GM21423 (cell line): ENCODE measurements at regions not wholly inside any gene's neighbourhood (a gene's known extent, or its start where the extent isn't known, plus 50 kb on each side); places are given as distances from the start of the nearest gene placed in this dataset.

ENCODE experiments used
- ATAC-seq: cut with Tn5 transposase; IDR thresholded peaks from one replicate; pipeline ENCODE4 v1.9.1; 2021; ENCODE audit warnings: mild to moderate bottlenecking, moderate library complexity; ENCODE audit not compliant: unreplicated experiment

- no peak for ATAC-seq
Observed at GRCh38 chr6:165805636-165806035, 142.6 kb upstream of the PDE10A start.

GRCh38 chr6:165805067-165805555, 142.1 kb upstream of the PDE10A start:
- ATAC-seq = no peak

GRCh38 chr6:165804331-165805066, 141.5 kb upstream of the PDE10A start:
- ATAC-seq = no peak

GRCh38 chr6:165800337-165800736, 137.3 kb upstream of the PDE10A start:
- ATAC-seq = no peak

- ATAC-seq = no peak
Observed at GRCh38 chr6:165799391-165800153, 136.5 kb upstream of the PDE10A start.

- ATAC-seq = no peak
Observed at GRCh38 chr6:165798991-165799390, 135.9 kb upstream of the PDE10A start.

GRCh38 chr6:165794179-165794601, 131.1 kb upstream of the PDE10A start:
- ATAC-seq = no peak

GRCh38 chr6:165793287-165793825, 130.3 kb upstream of the PDE10A start:
- ATAC-seq = no peak

- ATAC-seq = no peak
Observed at GRCh38 chr6:165791876-165792437, 128.9 kb upstream of the PDE10A start.

- ATAC-seq = no peak
Observed at GRCh38 chr6:165791306-165791705, 128.3 kb upstream of the PDE10A start.

- ATAC-seq = no peak
Observed at GRCh38 chr6:165782812-165783211, 119.8 kb upstream of the PDE10A start.

GRCh38 chr6:165782134-165782533, 119.1 kb upstream of the PDE10A start:
- ATAC-seq = no peak

- ATAC-seq = no peak
Observed at GRCh38 chr6:165777680-165778079, 114.6 kb upstream of the PDE10A start.

- ATAC-seq = no peak
Observed at GRCh38 chr6:165776691-165777090, 113.7 kb upstream of the PDE10A start.

GRCh38 chr6:165775721-165776120, 112.7 kb upstream of the PDE10A start:
- no peak for ATAC-seq

- no peak for ATAC-seq
Observed at GRCh38 chr6:165774903-165775601, 112.0 kb upstream of the PDE10A start.

- no peak for ATAC-seq
Observed at GRCh38 chr6:165770397-165771082, 107.5 kb upstream of the PDE10A start.

- no peak for ATAC-seq
Observed at GRCh38 chr6:165769884-165770283, 106.8 kb upstream of the PDE10A start.

GRCh38 chr6:165769401-165769800, 106.4 kb upstream of the PDE10A start:
- no peak for ATAC-seq

GRCh38 chr6:165768961-165769360, 105.9 kb upstream of the PDE10A start:
- no peak for ATAC-seq
